ENCODE measurements at regions not wholly inside any gene's neighbourhood (a gene's known extent, or its start where the extent isn't known, plus 50 kb on each side); places are given as distances from the start of the nearest gene placed in this dataset.
A peak's percentile ranks its signal among the peaks of the same experiment; 100 is the strongest.
"Not testable (repeated sequence)": the region's sequence is repeated elsewhere in the genome, so short reads cannot be mapped to it uniquely, and the experiment has no call there.

DNA sequence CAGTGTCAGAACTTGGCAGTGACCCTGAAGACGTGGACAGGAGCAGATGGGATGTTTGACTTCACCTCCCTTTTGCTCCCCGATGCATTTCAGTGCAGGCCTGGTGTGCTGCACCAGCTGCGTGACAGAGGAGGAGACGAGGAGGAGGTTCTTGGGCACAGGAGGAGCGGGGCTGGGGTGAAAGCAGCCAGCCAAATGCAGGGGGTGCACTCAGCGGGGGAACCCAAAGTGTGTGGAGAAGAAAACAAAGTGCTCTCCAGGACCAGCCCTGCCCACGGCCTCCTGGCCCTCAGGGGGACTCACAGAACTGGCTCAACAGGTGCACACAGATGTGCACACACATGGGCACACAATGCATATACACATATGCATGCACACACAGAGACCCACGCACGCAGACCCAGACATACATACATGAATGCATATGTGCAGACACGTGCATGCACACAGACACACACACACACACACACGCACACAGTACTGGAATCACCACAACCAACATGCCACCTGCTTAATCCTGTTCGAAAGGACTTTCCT lies 91.7 kb upstream of the SFSWAP start:
- H3K9me3 ChIP-seq (ENCODE audit: control insufficient read depth, low read depth, low read length), result no peaks in the 10 kb centered on the region
- H3K27me3 ChIP-seq (ENCODE audit: control insufficient read depth, insufficient read depth, low read length), result no peaks in the 10 kb centered on the region
- H3K4me3 ChIP-seq (ENCODE audit: low read length), result no peak overlapping the region
- no peak overlapping the region for H3K9ac ChIP-seq (ENCODE audit: low read length)
- no peaks in the 10 kb centered on the region for H3K36me3 ChIP-seq (ENCODE audit: control insufficient read depth, low read depth, low read length)
- peaks cover 3% of the 10 kb centered on the region for H3K4me1 ChIP-seq (ENCODE audit: control insufficient read depth, low read depth, low read length)
- H3K27ac ChIP-seq (ENCODE audit: low read length), result no peak overlapping the region

DNA sequence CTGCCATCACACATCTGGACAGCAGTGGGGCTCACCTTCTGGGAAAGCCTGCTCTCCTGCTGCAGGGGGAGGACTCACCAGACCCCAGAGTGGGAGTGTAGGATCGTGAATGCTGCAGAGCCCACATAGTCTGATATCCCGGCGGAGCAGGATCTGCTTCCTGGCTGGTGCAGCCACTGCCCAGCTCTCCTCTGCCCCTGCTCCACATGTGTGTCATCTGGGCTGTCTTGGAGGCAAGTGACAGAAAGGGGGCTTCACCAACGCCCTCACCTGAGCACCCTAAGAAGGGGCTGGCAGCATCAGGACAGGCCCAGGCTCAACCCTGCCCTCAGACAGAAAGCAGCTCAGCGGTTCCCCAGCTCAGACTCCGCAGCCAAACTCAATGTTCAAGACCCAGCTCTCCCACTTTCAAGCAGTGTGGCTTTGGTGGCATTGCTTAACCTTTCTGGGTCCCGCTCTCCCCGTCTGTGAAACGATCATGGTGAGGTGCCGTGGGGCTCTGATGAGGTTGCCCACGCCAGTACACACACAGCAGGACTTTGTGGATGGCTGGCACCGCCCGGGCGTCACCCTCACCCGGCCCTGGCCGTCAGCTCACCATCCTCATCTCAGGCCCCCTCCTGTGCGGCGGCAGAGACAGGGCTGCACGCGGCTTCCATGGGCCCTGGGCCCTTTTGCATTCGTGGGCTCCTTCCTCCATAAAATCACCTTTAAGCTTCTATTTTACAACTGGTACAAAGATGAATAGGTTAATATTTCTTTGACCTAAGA lies 91.0 kb upstream of the SFSWAP start:
- Histone ChIP-seq H3K27ac (ENCODE audit: low read length) (no peak overlapping the region), H3K9me3 (ENCODE audit: control insufficient read depth, low read depth, low read length) (no peaks in the 10 kb centered on the region), H3K4me1 (ENCODE audit: control insufficient read depth, low read depth, low read length) (peaks cover 11% of the 10 kb centered on the region), H3K4me3 (ENCODE audit: low read length) (no peak overlapping the region), H3K27me3 (ENCODE audit: control insufficient read depth, insufficient read depth, low read length) (no peaks in the 10 kb centered on the region), H3K9ac (ENCODE audit: low read length) (no peak overlapping the region), H3K36me3 (ENCODE audit: control insufficient read depth, low read depth, low read length) (no peaks in the 10 kb centered on the region)

DNA sequence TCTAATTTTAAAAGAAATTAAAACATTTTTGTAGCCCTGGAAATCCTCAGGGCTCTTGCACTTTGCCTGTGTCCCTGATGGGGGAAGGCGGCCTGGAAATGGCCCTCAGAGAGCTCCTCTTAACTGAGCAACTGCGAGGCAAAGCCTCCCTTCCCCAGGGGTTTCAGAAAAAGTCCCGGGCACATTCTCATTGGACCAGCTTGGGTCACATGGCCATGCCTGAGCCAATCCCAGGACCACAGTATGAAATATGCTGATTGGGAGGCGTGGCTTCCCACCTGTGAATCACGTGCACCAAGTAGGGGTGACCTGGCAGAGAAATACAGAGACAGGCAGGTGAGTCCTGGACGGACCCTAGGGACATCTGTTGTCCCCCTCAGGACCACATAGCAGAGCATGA lies 90.4 kb upstream of the SFSWAP start:
- Histone ChIP-seq H3K4me3 (ENCODE audit: low read length) (no peak overlapping the region), H3K9me3 (ENCODE audit: control insufficient read depth, low read depth, low read length) (no peaks in the 10 kb centered on the region), H3K27me3 (ENCODE audit: control insufficient read depth, insufficient read depth, low read length) (no peaks in the 10 kb centered on the region), H3K36me3 (ENCODE audit: control insufficient read depth, low read depth, low read length) (no peaks in the 10 kb centered on the region), H3K27ac (ENCODE audit: low read length) (no peak overlapping the region), H3K9ac (ENCODE audit: low read length) (no peak overlapping the region), H3K4me1 (ENCODE audit: control insufficient read depth, low read depth, low read length) (peaks cover 17% of the 10 kb centered on the region)

- H3K9ac ChIP-seq (ENCODE audit: low read length), result no peak overlapping the region
- no peak overlapping the region for H3K4me3 ChIP-seq (ENCODE audit: low read length)
- no peak overlapping the region for H3K27ac ChIP-seq (ENCODE audit: low read length)
- no peaks in the 10 kb centered on the region for H3K27me3 ChIP-seq (ENCODE audit: control insufficient read depth, insufficient read depth, low read length)
- peaks cover 20% of the 10 kb centered on the region for H3K4me1 ChIP-seq (ENCODE audit: control insufficient read depth, low read depth, low read length)
- H3K36me3 ChIP-seq (ENCODE audit: control insufficient read depth, low read depth, low read length), result no peaks in the 10 kb centered on the region
- H3K9me3 ChIP-seq (ENCODE audit: control insufficient read depth, low read depth, low read length), result no peaks in the 10 kb centered on the region
These were observed 89.8 kb upstream of the SFSWAP start for GRCh38 chr12:131620946-131621681.

GRCh38 chr12:131621701-131622421 lies 89.0 kb upstream of the SFSWAP start:
- Histone ChIP-seq H3K9me3 (ENCODE audit: control insufficient read depth, low read depth, low read length) (no peaks in the 10 kb centered on the region), H3K9ac (ENCODE audit: low read length) (no peak overlapping the region), H3K4me1 (ENCODE audit: control insufficient read depth, low read depth, low read length) (peaks cover 20% of the 10 kb centered on the region), H3K27ac (ENCODE audit: low read length) (no peak overlapping the region), H3K4me3 (ENCODE audit: low read length) (no peak overlapping the region), H3K36me3 (ENCODE audit: control insufficient read depth, low read depth, low read length) (no peaks in the 10 kb centered on the region), H3K27me3 (ENCODE audit: control insufficient read depth, insufficient read depth, low read length) (no peaks in the 10 kb centered on the region)

DNA sequence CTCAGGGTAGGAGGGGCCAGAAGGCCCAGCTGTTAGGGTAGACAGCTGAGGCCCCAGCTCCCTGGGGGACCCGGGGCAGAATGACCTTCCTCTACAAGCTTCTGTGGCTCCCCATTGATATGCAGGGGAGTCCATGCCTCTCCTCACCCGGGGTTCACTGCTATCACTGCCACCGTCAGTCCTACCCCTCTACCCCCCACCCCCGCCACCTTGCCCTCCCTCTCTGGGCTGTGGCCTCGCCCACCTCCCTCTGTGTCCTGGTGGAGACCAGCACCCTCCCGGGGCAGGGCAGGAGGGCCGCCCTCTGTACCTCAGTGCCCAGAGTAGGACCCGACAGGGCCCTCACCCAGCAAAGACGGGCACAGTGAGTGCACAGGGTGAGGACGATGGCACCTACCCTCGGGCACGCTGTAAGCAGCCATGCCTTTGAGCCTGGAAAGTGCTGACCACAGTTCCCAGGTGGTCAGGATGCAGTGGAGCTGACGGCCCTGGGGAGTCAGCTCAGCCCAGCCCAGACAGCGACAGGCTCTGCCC lies 88.4 kb upstream of the SFSWAP start:
- H3K36me3 ChIP-seq (ENCODE audit: control insufficient read depth, low read depth, low read length), result no peaks in the 10 kb centered on the region
- H3K9ac ChIP-seq (ENCODE audit: low read length), result no peak overlapping the region
- H3K27ac ChIP-seq (ENCODE audit: low read length), result no peak overlapping the region
- H3K9me3 ChIP-seq (ENCODE audit: control insufficient read depth, low read depth, low read length), result no peaks in the 10 kb centered on the region
- no peaks in the 10 kb centered on the region for H3K27me3 ChIP-seq (ENCODE audit: control insufficient read depth, insufficient read depth, low read length)
- H3K4me3 ChIP-seq (ENCODE audit: low read length), result no peak overlapping the region
- H3K4me1 ChIP-seq (ENCODE audit: control insufficient read depth, low read depth, low read length), result peaks cover 20% of the 10 kb centered on the region

DNA sequence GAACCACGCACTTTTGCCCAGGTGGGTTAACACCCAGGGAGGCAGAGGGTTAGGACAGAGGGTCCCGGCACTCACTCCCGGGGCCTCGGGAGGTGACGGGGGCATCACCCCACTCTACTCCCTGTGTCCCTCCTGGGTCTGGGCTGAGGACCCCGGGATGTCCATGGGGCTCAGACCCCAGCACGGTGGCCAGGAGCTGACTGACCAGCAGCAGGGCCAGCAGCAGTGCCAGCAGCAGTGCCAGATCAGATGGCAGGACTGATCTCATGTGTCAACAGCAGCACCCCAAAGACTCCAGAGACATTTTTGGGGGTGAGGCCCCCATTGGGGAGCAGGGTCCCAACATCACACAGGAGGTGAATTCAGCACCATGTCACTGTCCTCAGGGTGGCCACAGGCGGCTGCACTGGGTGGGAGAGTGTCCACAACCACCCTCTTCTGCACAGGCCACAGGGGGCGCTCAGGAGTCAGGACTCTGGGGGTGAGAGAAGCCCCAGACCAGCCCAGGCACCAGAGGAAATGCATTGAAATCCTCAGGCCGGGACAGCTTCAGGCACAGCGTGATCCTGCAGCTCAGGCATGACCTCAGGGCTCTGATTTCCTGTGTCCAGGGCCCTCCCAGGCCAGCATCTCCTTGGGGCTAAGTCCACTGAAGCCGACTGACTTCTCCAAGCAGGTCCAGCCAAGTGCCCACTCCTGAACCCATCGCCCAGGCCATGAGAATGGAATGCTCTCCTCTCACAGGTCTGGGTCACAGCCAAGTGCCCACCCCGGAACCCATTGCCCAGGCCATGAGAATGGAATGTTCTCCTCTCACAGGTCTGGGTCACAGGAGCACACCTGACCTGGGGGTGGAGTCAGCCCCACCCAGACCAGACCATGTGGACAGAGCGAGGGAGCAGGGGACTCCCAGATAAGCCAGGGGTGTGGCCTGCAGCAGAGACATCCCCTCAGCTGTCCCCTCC lies 87.2 kb upstream of the SFSWAP start:
- peaks cover 20% of the 10 kb centered on the region for H3K4me1 ChIP-seq (ENCODE audit: control insufficient read depth, low read depth, low read length)
- not testable (repeated sequence) for H3K27me3 ChIP-seq (ENCODE audit: control insufficient read depth, insufficient read depth, low read length); H3K9me3 ChIP-seq (ENCODE audit: control insufficient read depth, low read depth, low read length); H3K4me3 ChIP-seq (ENCODE audit: low read length); H3K27ac ChIP-seq (ENCODE audit: low read length); H3K36me3 ChIP-seq (ENCODE audit: control insufficient read depth, low read depth, low read length); H3K9ac ChIP-seq (ENCODE audit: low read length)

DNA sequence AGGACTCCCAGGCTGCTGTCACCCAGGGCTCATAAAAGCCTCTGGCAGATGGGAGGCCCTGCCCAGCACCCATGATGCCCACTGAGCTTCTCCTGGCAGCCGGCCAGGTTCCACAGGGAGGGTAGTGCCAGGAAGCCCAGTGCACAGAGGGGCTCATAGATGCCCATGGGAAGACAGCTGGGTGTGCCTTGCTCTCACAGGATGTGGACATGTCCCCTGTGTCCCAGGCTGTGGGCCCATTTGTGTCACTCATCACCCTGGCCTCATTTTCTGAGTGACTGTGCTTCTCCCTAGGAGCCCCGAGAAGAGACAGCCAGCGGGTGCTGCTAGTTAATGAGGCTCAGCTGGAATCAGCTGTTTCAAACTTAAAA lies 86.5 kb upstream of the SFSWAP start:
- H3K4me1 ChIP-seq (ENCODE audit: control insufficient read depth, low read depth, low read length), result peaks cover 20% of the 10 kb centered on the region
- H3K27me3 ChIP-seq (ENCODE audit: control insufficient read depth, insufficient read depth, low read length), result not testable (repeated sequence)

DNA sequence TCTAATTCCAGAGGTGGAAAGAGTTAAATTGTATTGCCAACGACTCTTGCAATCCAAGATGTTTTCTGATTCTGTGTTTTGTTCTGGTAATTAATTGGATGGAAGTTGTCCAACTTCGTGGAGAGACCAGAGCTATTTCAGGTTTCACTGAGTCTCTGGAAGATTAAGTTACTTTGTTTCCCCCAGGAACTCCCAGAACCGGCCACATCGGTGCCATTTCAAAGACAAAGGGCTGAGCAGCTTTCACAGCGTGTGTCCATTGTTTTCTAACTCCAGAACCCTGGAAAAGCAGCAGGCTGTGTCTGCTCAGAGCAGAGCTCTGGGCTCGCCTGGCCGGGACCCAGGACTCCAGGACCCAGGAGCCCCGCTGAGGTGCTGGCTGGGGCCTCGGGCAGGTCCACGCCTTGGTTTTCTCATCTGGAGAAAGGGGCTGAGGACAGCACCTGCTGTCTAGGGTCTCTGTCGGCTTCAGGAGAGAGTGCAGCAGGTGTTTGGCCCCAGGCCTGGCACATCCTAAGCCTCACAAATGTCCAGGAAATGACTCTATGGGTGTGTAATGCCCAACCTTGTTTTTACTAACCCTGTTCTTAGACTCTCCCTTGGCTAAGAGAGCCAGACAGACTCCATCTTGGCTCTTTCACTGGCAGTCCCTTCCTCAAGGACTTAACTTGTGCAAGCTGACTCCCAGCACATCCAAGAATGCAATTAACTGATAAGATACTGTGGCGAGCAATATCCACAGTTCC lies 86.0 kb upstream of the SFSWAP start:
- not testable (repeated sequence) for H3K9ac ChIP-seq (ENCODE audit: low read length); H3K36me3 ChIP-seq (ENCODE audit: control insufficient read depth, low read depth, low read length); H3K9me3 ChIP-seq (ENCODE audit: control insufficient read depth, low read depth, low read length); H3K27me3 ChIP-seq (ENCODE audit: control insufficient read depth, insufficient read depth, low read length); H3K27ac ChIP-seq (ENCODE audit: low read length)
- H3K4me1 ChIP-seq (ENCODE audit: control insufficient read depth, low read depth, low read length), result peaks cover 20% of the 10 kb centered on the region
- peak overlapping the region; percentile 27 for H3K4me3 ChIP-seq (ENCODE audit: low read length)

More for the DNA sequence above, 86.5 kb upstream of the SFSWAP start:
- not testable (repeated sequence) for H3K27ac ChIP-seq (ENCODE audit: low read length); H3K9me3 ChIP-seq (ENCODE audit: control insufficient read depth, low read depth, low read length); H3K9ac ChIP-seq (ENCODE audit: low read length); H3K36me3 ChIP-seq (ENCODE audit: control insufficient read depth, low read depth, low read length)
- peak overlapping the region; percentile 27 for H3K4me3 ChIP-seq (ENCODE audit: low read length)

GRCh38 chr12:131625966-131626722 lies 84.7 kb upstream of the SFSWAP start:
- H3K36me3 ChIP-seq (ENCODE audit: control insufficient read depth, low read depth, low read length); H3K27me3 ChIP-seq (ENCODE audit: control insufficient read depth, insufficient read depth, low read length); H3K9me3 ChIP-seq (ENCODE audit: control insufficient read depth, low read depth, low read length); H3K27ac ChIP-seq (ENCODE audit: low read length); H3K4me3 ChIP-seq (ENCODE audit: low read length); H3K9ac ChIP-seq (ENCODE audit: low read length): not testable (repeated sequence)
- H3K4me1 ChIP-seq (ENCODE audit: control insufficient read depth, low read depth, low read length), result peaks cover 20% of the 10 kb centered on the region
